Ovary (tissue), 7 donors: ENCODE measurements at regions not wholly inside any gene's neighbourhood (a gene's known extent, or its start where the extent isn't known, plus 50 kb on each side); places are given as distances from the start of the nearest gene placed in this dataset.

Source experiments
- DNase-seq, 5 donors: peaks; one replicate each; pipeline ENCODE4 v3.0.0-alpha.2; 2019 to 2020
- H3K27ac ChIP-seq, 2 donors: fragments of 200-600 bp; one replicate each; pipeline versions ENCODE4 v1.5.1 to v1.8.0; 2019 to 2022
- H3K27me3 ChIP-seq: fragments of 200-600 bp; one replicate; pipeline ENCODE4 v1.8.0; 2022
- H3K36me3 ChIP-seq: fragments of 200-600 bp; sonication (generic); one replicate; pipeline ENCODE4 v1.5.1; 2019
- H3K4me1 ChIP-seq: one replicate; pipeline ENCODE4 v1.8.1; 2013; ENCODE audit warnings: mild to moderate bottlenecking, moderate library complexity; ENCODE audit not compliant: insufficient read depth
- H3K4me3 ChIP-seq: fragments of 200-600 bp; sonication (generic); one replicate; pipeline ENCODE4 v1.5.1; 2017
- H3K9me3 ChIP-seq, 2 donors: fragments of 200-600 bp in 1 of 2; sonication (generic) in 1 of 2; one replicate each; pipeline versions ENCODE4 v1.5.1 to v1.8.1; 2013 to 2019; ENCODE audit warnings: mild to moderate bottlenecking in 1 of 2, moderate library complexity in 1 of 2
- CTCF ChIP-seq, 3 donors: fragments of 450-650 bp in 2 of 3; fragments of 200-600 bp in 1 of 3; IDR thresholded peaks; one replicate each; pipeline versions ENCODE4 v1.5.1 to v1.8.0; 2016 to 2022; ENCODE audit warnings: antibody characterized with exemption in 3 of 3, mild to moderate bottlenecking in 1 of 3
- EP300 ChIP-seq: sonication (generic); formaldehyde crosslinking; IDR thresholded peaks from one replicate; pipeline ENCODE4 v1.6.1; 2017; ENCODE audit warnings: antibody characterized with exemption
- POLR2A ChIP-seq: fragments of 450-650 bp; IDR thresholded peaks from one replicate; pipeline ENCODE4 v1.6.1; 2017; ENCODE audit warnings: antibody characterized with exemption, mild to moderate bottlenecking, moderate library complexity
- WGBS, 3 donors: extraction: QIAGEN DNeasy Blood & Tissue Kit in 1 of 3; methylation state at CpG; one replicate each; pipeline versions ENCODE4 v1.1.5 to v1.1.7; 2013 to 2017; 5-methylcytosine and 5-hydroxymethylcytosine counted together
- intact Hi-C, 4 donors: fragments of 100-400 bp; cut with DNase I; formaldehyde crosslinking; loops; one replicate each; pipeline versions ENCODE4 v1.11.0 to v1.15.1; 2022 to 2023
- donor health status: DM: no; HTN: no; CAD: no; lungs with moderate emphysema.
- donor health status: DM: no; HTN: no; CAD: no.
- donor health status: Bipolar disorder and iron deficiency.
- donor health status: DM: no; HTN: no; CAD: no.
- donor health status: DM: yes; HTN: yes; CAD: no.

- TF ChIP-seq EP300: no peak
- TF ChIP-seq CTCF (IDR thresholded peaks at IDR 0.05): no peak
- TF ChIP-seq POLR2A: no peak
- no peaks in the 10 kb centered on the region for H3K4me1 ChIP-seq
- intact Hi-C loops: no loop called here
- no peaks in the 10 kb centered on the region for H3K9me3 ChIP-seq
- no peaks in the 10 kb centered on the region for H3K36me3 ChIP-seq
- WGBS, 3 donors: 35 to 62% (median 46%) methylated on average over 4 of the region's 4 CpGs
- no peak overlapping the region for H3K27ac ChIP-seq
- no peaks in the 10 kb centered on the region for H3K27me3 ChIP-seq
- no peak for DNase-seq
- no peak overlapping the region for H3K4me3 ChIP-seq
These were observed 1476.3 kb upstream of the CADM2 start for GRCh38 chr3:83482402-83483070.

- 38 to 53% (median 43%) methylated on average over 1 of the region's 1 CpG for WGBS, 3 donors
- Histone ChIP-seq H3K4me3 (no peak overlapping the region), H3K27ac (no peak overlapping the region), H3K36me3 (no peaks in the 10 kb centered on the region), H3K9me3 (no peaks in the 10 kb centered on the region), H3K4me1 (no peaks in the 10 kb centered on the region), H3K27me3 (no peaks in the 10 kb centered on the region)
- no peak for TF ChIP-seq EP300
- no peak for TF ChIP-seq CTCF (IDR thresholded peaks at IDR 0.05)
- no peak for TF ChIP-seq POLR2A
- no peak for DNase-seq
- intact Hi-C loops: no loop called here
These were observed 1462.3 kb upstream of the CADM2 start for GRCh38 chr3:83496462-83496861.

GRCh38 chr3:83498361-83499016 is 1460.3 kb upstream of the CADM2 start:
- Histone ChIP-seq H3K27ac (no peak overlapping the region), H3K27me3 (no peaks in the 10 kb centered on the region), H3K9me3 (no peaks in the 10 kb centered on the region), H3K4me3 (no peak overlapping the region), H3K36me3 (no peaks in the 10 kb centered on the region), H3K4me1 (no peaks in the 10 kb centered on the region)
- DNase-seq: no peak
- intact Hi-C loops: no loop called here
- 68 to 77% (median 70%) methylated on average over 1 of the region's 1 CpG for WGBS, 3 donors
- TF ChIP-seq POLR2A: no peak
- no peak for TF ChIP-seq EP300
- no peak for TF ChIP-seq CTCF (IDR thresholded peaks at IDR 0.05)

- H3K36me3 ChIP-seq: no peaks in the 10 kb centered on the region
- H3K9me3 ChIP-seq: no peaks in the 10 kb centered on the region
- TF ChIP-seq CTCF (IDR thresholded peaks at IDR 0.05) (no peak), POLR2A (no peak), EP300 (no peak)
- DNase-seq: no peak
- H3K4me3 ChIP-seq: no peak overlapping the region
- WGBS, 3 donors: 91 to 93% (median 93%) methylated on average over 7 of the region's 7 CpGs
- H3K4me1 ChIP-seq: no peaks in the 10 kb centered on the region
- H3K27me3 ChIP-seq: no peaks in the 10 kb centered on the region
- no peak overlapping the region for H3K27ac ChIP-seq
- intact Hi-C loops: no loop called here
These were observed 1458.4 kb upstream of the CADM2 start for GRCh38 chr3:83500422-83500821.
